Tibial nerve (tissue), 4 donors: ENCODE measurements at regions not wholly inside any gene's neighbourhood (a gene's known extent, or its start where the extent isn't known, plus 50 kb on each side); places are given as distances from the start of the nearest gene placed in this dataset.

Source experiments
- DNase-seq, 2 donors: peaks; one replicate each; pipeline ENCODE4 v3.0.0-alpha.2; 2019; ENCODE audit warnings: low spot score in 2 of 2
- H3K27ac ChIP-seq, 4 donors: fragments of 200-600 bp; sonication (generic) in 3 of 4; one replicate each; pipeline ENCODE4 v1.5.1; 2017 to 2019; ENCODE audit warnings: mild to moderate bottlenecking in 1 of 4
- H3K27me3 ChIP-seq, 2 donors: fragments of 200-600 bp; sonication (generic) in 1 of 2; one replicate each; pipeline versions ENCODE4 v1.5.1 to v1.6.0; 2017 to 2019
- H3K36me3 ChIP-seq, 3 donors: fragments of 200-600 bp; sonication (generic); one replicate each; pipeline ENCODE4 v1.5.1; 2018 to 2019
- H3K4me1 ChIP-seq, 4 donors: fragments of 200-600 bp; sonication (generic) in 3 of 4; one replicate each; pipeline ENCODE4 v1.5.1; 2017 to 2019
- H3K4me3 ChIP-seq, 4 donors: fragments of 200-600 bp; sonication (generic) in 3 of 4; one replicate each; pipeline ENCODE4 v1.5.1; 2017 to 2019; ENCODE audit warnings: mild to moderate bottlenecking in 1 of 4, moderate library complexity in 1 of 4
- H3K9me3 ChIP-seq, 4 donors: fragments of 200-600 bp; sonication (generic) in 3 of 4; one replicate each; pipeline ENCODE4 v1.5.1; 2017 to 2019
- CTCF ChIP-seq, 5 experiments: fragments of 200-600 bp in 3 of 5; fragments of 450-650 bp in 2 of 5; sonication (generic) in 3 of 5; IDR thresholded peaks; one replicate each; pipeline ENCODE4 v1.5.1; 2016 to 2019; ENCODE audit warnings: antibody characterized with exemption in 5 of 5, mild to moderate bottlenecking in 3 of 5, moderate library complexity in 2 of 5
- EP300 ChIP-seq, 2 donors: sonication (generic); formaldehyde crosslinking; IDR thresholded peaks; one replicate each; pipeline ENCODE4 v1.6.1; 2017; ENCODE audit warnings: antibody characterized with exemption in 2 of 2, mild to moderate bottlenecking in 1 of 2
- POLR2A ChIP-seq, 2 donors: fragments of 450-650 bp; IDR thresholded peaks; one replicate each; pipeline ENCODE4 v1.6.1; 2017; ENCODE audit warnings: antibody characterized with exemption in 2 of 2, mild to moderate bottlenecking in 2 of 2, moderate library complexity in 2 of 2
- WGBS, 2 donors: methylation state at CpG; one replicate each; pipeline ENCODE4 v1.1.5; 2018; 5-methylcytosine and 5-hydroxymethylcytosine counted together

GRCh38 chr3:194979173-194979572 is 291.8 kb downstream of the XXYLT1 start:
- no peak for TF ChIP-seq CTCF (IDR thresholded peaks at IDR 0.05)
- TF ChIP-seq EP300 (IDR thresholded peaks at IDR 0.05), result no peak
- no peak for TF ChIP-seq POLR2A (IDR thresholded peaks at IDR 0.05)
- Histone ChIP-seq H3K36me3 (no peaks in the 10 kb centered on the region), H3K9me3 (peaks cover 0 to 4% (median 0%) of the 10 kb centered on the region in 4 donors), H3K4me1 (no peaks in the 10 kb centered on the region), H3K4me3 (no peak overlapping the region), H3K27ac (no peak overlapping the region), H3K27me3 (no peaks in the 10 kb centered on the region)
- no peak for DNase-seq
- WGBS, 2 donors, result 74 to 78% methylated on average over 6 of the region's 6 CpGs

GRCh38 chr3:194982472-194982871 is 288.5 kb downstream of the XXYLT1 start:
- H3K4me3 ChIP-seq, result no peak overlapping the region
- no peak for TF ChIP-seq EP300 (IDR thresholded peaks at IDR 0.05)
- no peak for TF ChIP-seq CTCF (IDR thresholded peaks at IDR 0.05)
- WGBS, 2 donors, result 84 to 87% methylated on average over 3 of the region's 3 CpGs
- peaks cover 0 to 10% (median 3%) of the 10 kb centered on the region in 4 donors for H3K4me1 ChIP-seq
- no peaks in the 10 kb centered on the region for H3K27me3 ChIP-seq
- H3K36me3 ChIP-seq, result no peaks in the 10 kb centered on the region
- H3K9me3 ChIP-seq, result peaks cover 0 to 4% (median 0%) of the 10 kb centered on the region in 4 donors
- no peak overlapping the region for H3K27ac ChIP-seq
- DNase-seq, result no peak

GRCh38 chr3:194983121-194983520 is 287.8 kb downstream of the XXYLT1 start:
- no peak for TF ChIP-seq EP300 (IDR thresholded peaks at IDR 0.05)
- no peak for TF ChIP-seq CTCF (IDR thresholded peaks at IDR 0.05)
- no peak for TF ChIP-seq POLR2A (IDR thresholded peaks at IDR 0.05)
- H3K9me3 ChIP-seq, result peaks cover 0 to 4% (median 0%) of the 10 kb centered on the region in 4 donors
- no peak overlapping the region for H3K27ac ChIP-seq
- H3K27me3 ChIP-seq, result no peaks in the 10 kb centered on the region
- 89 to 100% methylated on average over 1 to 2 of the region's 2 CpGs for WGBS, 2 donors
- H3K36me3 ChIP-seq, result no peaks in the 10 kb centered on the region
- H3K4me3 ChIP-seq, result no peak overlapping the region
- no peak for DNase-seq
- peaks cover 0 to 10% (median 3%) of the 10 kb centered on the region in 4 donors for H3K4me1 ChIP-seq

- Histone ChIP-seq H3K9me3 (peaks cover 0 to 4% (median 0%) of the 10 kb centered on the region in 4 donors), H3K4me3 (no peak overlapping the region), H3K36me3 (no peaks in the 10 kb centered on the region), H3K4me1 (peaks cover 0 to 10% (median 3%) of the 10 kb centered on the region in 4 donors), H3K27ac (no peak overlapping the region), H3K27me3 (no peaks in the 10 kb centered on the region)
- no peak for DNase-seq
- 83 to 95% methylated on average over 2 of the region's 2 CpGs for WGBS, 2 donors
- TF ChIP-seq EP300 (IDR thresholded peaks at IDR 0.05) (no peak), POLR2A (IDR thresholded peaks at IDR 0.05) (no peak), CTCF (IDR thresholded peaks at IDR 0.05) (no peak)
Observed at GRCh38 chr3:194983620-194984019, 287.3 kb downstream of the XXYLT1 start.

GRCh38 chr3:194984066-194984465 is 286.9 kb downstream of the XXYLT1 start:
- H3K4me1 ChIP-seq, result peaks cover 0 to 10% (median 3%) of the 10 kb centered on the region in 4 donors
- no peaks in the 10 kb centered on the region for H3K27me3 ChIP-seq
- H3K9me3 ChIP-seq, result peaks cover 0 to 4% (median 0%) of the 10 kb centered on the region in 4 donors
- DNase-seq, result no peak
- WGBS, 2 donors, result 87 to 97% methylated on average over 3 of the region's 3 CpGs
- H3K27ac ChIP-seq, result no peak overlapping the region
- H3K36me3 ChIP-seq, result no peaks in the 10 kb centered on the region
- no peak overlapping the region for H3K4me3 ChIP-seq
- TF ChIP-seq EP300 (IDR thresholded peaks at IDR 0.05) (no peak), CTCF (IDR thresholded peaks at IDR 0.05) (no peak), POLR2A (IDR thresholded peaks at IDR 0.05) (no peak)
